GM12878 (cell line): ENCODE measurements at regions not wholly inside any gene's neighbourhood (a gene's known extent, or its start where the extent isn't known, plus 50 kb on each side); places are given as distances from the start of the nearest gene placed in this dataset.

ENCODE experiments used
- ATAC-seq: fragments of 200-7000 bp; cut with Tn5 transposase; 3 replicates; pipeline ENCODE4 v1.9.1; 2020; ENCODE audit warnings: mild to moderate bottlenecking, moderate library complexity
- BruUV-seq: library from RNA; stranded (reverse); fragments of 400-500 nt; replicated peaks from 2 replicates; lab custom pipeline; 2021; lab: Mats Ljungman, UMichigan
- CTCF ChIA-PET: fragments of 300-600 bp; sonication (Branson Sonifier 250); formaldehyde crosslinking; extraction: SDS; loops from one replicate; lab custom pipeline; 2021; ENCODE audit warnings: inconsistent platforms; lab: Yijun Ruan, JAX
- POLR2A ChIA-PET: fragments of 350-600 bp; formaldehyde crosslinking; extraction: SDS; loops from one replicate; lab custom pipeline; 2021; ENCODE audit warnings: inconsistent platforms; lab: Charles Lee
- RAD21 ChIA-PET: fragments of 300-600 bp; sonication (Branson Sonifier 250); formaldehyde crosslinking; loops from one replicate; lab custom pipeline; 2023; ENCODE audit warnings: antibody characterized with exemption; ENCODE audit not compliant: unreplicated experiment; lab: Charles Lee
- SMC1A ChIA-PET: fragments of 300-600 bp; sonication (Branson Sonifier 250); formaldehyde crosslinking; loops from one replicate; lab custom pipeline; 2023; ENCODE audit not compliant: unreplicated experiment, uncharacterized antibody; lab: Charles Lee
- DNase-seq: peaks from one replicate; pipeline ENCODE4 v3.0.0-alpha.2; 2011; ENCODE audit warnings: low read depth, low spot score
- FAIRE-seq: peaks from 3 replicates; lab custom pipeline; 2011; peaks lifted over from hg19 to GRCh38; lab: Jason Lieb, UNC
- H2AFZ ChIP-seq: 2 replicates; pipeline ENCODE4 v1.6.0; 2011; ENCODE audit warnings: low read depth, low read length, control low read depth; ENCODE audit not compliant: control insufficient read depth
- H3K27ac ChIP-seq: 2 replicates; pipeline ENCODE4 v1.5.1; 2011; ENCODE audit warnings: control low read depth; ENCODE audit not compliant: control insufficient read depth, insufficient read depth
- H3K27me3 ChIP-seq, 2 experiments: replicated peaks in 1 of 2; 2 replicates each; pipeline versions ENCODE4 v1.6.0 to v1.6.1; 2011; ENCODE audit warnings: low read length in 1 of 2; ENCODE audit not compliant: control insufficient read depth in 2 of 2, insufficient read depth in 2 of 2
- H3K36me3 ChIP-seq, 2 experiments: 2 replicates each; pipeline ENCODE4 v1.5.1; 2011; ENCODE audit warnings: low read length in 1 of 2; ENCODE audit not compliant: control insufficient read depth in 2 of 2, insufficient read depth in 2 of 2
- H3K4me1 ChIP-seq: 2 replicates; pipeline ENCODE4 v1.6.1; 2011; ENCODE audit warnings: mild to moderate bottlenecking, low read length, moderate library complexity, mixed read lengths; ENCODE audit not compliant: control insufficient read depth, insufficient read depth
- H3K4me2 ChIP-seq: 2 replicates; pipeline ENCODE4 v1.6.0; 2011; ENCODE audit warnings: control low read depth; ENCODE audit not compliant: control insufficient read depth, insufficient read depth
- H3K4me3 ChIP-seq: fragments of 200-600 bp; sonication (generic); 2 replicates; pipeline ENCODE4 v1.5.1; 2016
- H3K79me2 ChIP-seq: 2 replicates; pipeline ENCODE4 v1.6.0; 2011; ENCODE audit warnings: low read length; ENCODE audit not compliant: control insufficient read depth, insufficient read depth
- H3K9ac ChIP-seq: 2 replicates; pipeline ENCODE4 v1.8.0; 2011; ENCODE audit warnings: low read length, control low read depth, mixed read lengths; ENCODE audit not compliant: control insufficient read depth, insufficient read depth
- H3K9me3 ChIP-seq: replicated peaks from 3 replicates; pipeline ENCODE4 v1.5.1; 2011; ENCODE audit warnings: mild to moderate bottlenecking, low read length; ENCODE audit not compliant: control insufficient read depth, insufficient read depth
- H4K20me1 ChIP-seq: 2 replicates; pipeline ENCODE4 v1.6.0; 2011; ENCODE audit not compliant: control insufficient read depth, insufficient read depth
- ESRRA ChIP-seq: IDR thresholded peaks from 2 replicates; pipeline ENCODE4 v1.6.1; 2012; ENCODE audit warnings: mild to moderate bottlenecking, low read length, improper control_type of control experiment
- EZH2 ChIP-seq: IDR thresholded peaks from 2 replicates; pipeline ENCODE4 v1.6.1; 2012; ENCODE audit warnings: low read depth, mild to moderate bottlenecking, control low read depth, inconsistent platforms, low read length, borderline replicate concordance; ENCODE audit not compliant: control insufficient read depth
- GABPA ChIP-seq: IDR thresholded peaks from 2 replicates; pipeline ENCODE4 v1.6.1; 2014; ENCODE audit warnings: antibody characterized with exemption, low read depth, mild to moderate bottlenecking, inconsistent platforms
- HCFC1 ChIP-seq: fragments of 150-350 bp; IDR thresholded peaks from 2 replicates; pipeline ENCODE4 v1.6.1; 2014; ENCODE audit warnings: low read length
- IKZF2 ChIP-seq, 2 experiments: fragments of 450-650 bp; IDR thresholded peaks; 2 replicates each; pipeline ENCODE4 v1.6.1; 2017; ENCODE audit warnings: mild to moderate bottlenecking in 2 of 2, moderate library complexity in 2 of 2
- JUNB ChIP-seq: IDR thresholded peaks from 2 replicates; pipeline ENCODE4 v1.6.1; 2016; ENCODE audit warnings: antibody characterized with exemption, mild to moderate bottlenecking
- KLF5 ChIP-seq: fragments of 450-650 bp; IDR thresholded peaks from 2 replicates; pipeline ENCODE4 v1.6.1; 2014; ENCODE audit warnings: mild to moderate bottlenecking; ENCODE audit not compliant: partially characterized antibody
- MEF2B ChIP-seq: fragments of 450-650 bp; IDR thresholded peaks from 2 replicates; pipeline ENCODE4 v1.6.1; 2018; ENCODE audit warnings: mild to moderate bottlenecking, moderate library complexity; ENCODE audit not compliant: partially characterized antibody, poor library complexity, severe bottlenecking
- MXI1 ChIP-seq: fragments of 150-350 bp; IDR thresholded peaks from 2 replicates; pipeline ENCODE4 v1.6.1; 2011; ENCODE audit warnings: low read depth, mild to moderate bottlenecking, inconsistent platforms, low read length, improper control_type of control experiment
- NFIC ChIP-seq: IDR thresholded peaks from 2 replicates; pipeline ENCODE4 v1.6.1; 2012; ENCODE audit warnings: low read depth, mild to moderate bottlenecking, inconsistent platforms, low read length, moderate library complexity
- NR2C1 ChIP-seq: fragments of 450-650 bp; IDR thresholded peaks from 2 replicates; pipeline ENCODE4 v1.6.1; 2017; ENCODE audit warnings: antibody characterized with exemption, mild to moderate bottlenecking, moderate library complexity
- RAD51 ChIP-seq: fragments of 450-650 bp; IDR thresholded peaks from 2 replicates; pipeline ENCODE4 v1.6.1; 2016; ENCODE audit warnings: moderate library complexity, mild to moderate bottlenecking, inconsistent platforms
- SMAD1 ChIP-seq: fragments of 450-650 bp; IDR thresholded peaks from 2 replicates; pipeline ENCODE4 v1.6.1; 2018; ENCODE audit warnings: mild to moderate bottlenecking, low read depth; ENCODE audit not compliant: partially characterized antibody
- TCF12 ChIP-seq: IDR thresholded peaks from 2 replicates; pipeline ENCODE4 v1.6.1; 2011; ENCODE audit warnings: low read depth, mild to moderate bottlenecking, low read length
- ZBED1 ChIP-seq: IDR thresholded peaks from 2 replicates; pipeline ENCODE4 v1.6.1; 2016; ENCODE audit warnings: borderline replicate concordance
- ZSCAN29 ChIP-seq: fragments of 450-650 bp; IDR thresholded peaks from 2 replicates; pipeline ENCODE4 v1.6.1; 2017; ENCODE audit warnings: mild to moderate bottlenecking, moderate library complexity
- WGBS: methylation state at CpG from one replicate; pipeline ENCODE4 v1.1.6; 2016; ENCODE audit warnings: low lambda C conversion rate; ENCODE audit not compliant: insufficient replicate concordance, insufficient coverage; ENCODE audit errors: missing lambda C conversion rate; 5-methylcytosine and 5-hydroxymethylcytosine counted together
- in situ Hi-C: fragments of 300-500 bp; cut with MboI; formaldehyde crosslinking; loops from 9 replicates; pipeline ENCODE4 v1.14.3; 2018; ENCODE audit warnings: mixed read lengths
- intact Hi-C: fragments of 100-400 bp; cut with micrococcal nuclease; formaldehyde crosslinking; loops from one replicate; pipeline ENCODE4 v1.14.2; 2022; ENCODE audit not compliant: unreplicated experiment
- TF ChIP-seq, protein P1 (sequence below): fragments of 450-650 bp; IDR thresholded peaks from 2 replicates; pipeline ENCODE4 v1.6.1; 2014; ENCODE audit warnings: mild to moderate bottlenecking

DNA sequence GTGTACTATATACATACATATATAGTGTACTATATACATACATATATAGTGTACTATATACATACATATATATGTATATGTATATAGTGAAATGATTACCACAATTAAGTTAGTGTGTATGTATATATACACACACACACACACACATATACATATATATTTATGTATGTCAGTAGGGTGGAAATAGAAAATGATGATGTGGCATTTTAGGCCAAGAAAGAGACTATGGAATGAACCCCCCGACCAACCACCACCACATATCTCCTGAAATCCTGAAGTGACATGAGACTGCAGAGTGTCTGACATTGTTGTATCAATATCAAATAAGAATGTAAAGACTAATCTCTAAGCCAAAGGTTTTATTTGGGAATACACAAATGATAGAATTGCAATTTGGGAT is 107.6 kb downstream of the RFC3 start:
- POLR2A ChIA-PET: no interaction called here
- Histone ChIP-seq H3K27me3 (no peaks in the 10 kb centered on the region), H3K79me2 (no peaks in the 10 kb centered on the region), H3K9me3 (no peaks in the 10 kb centered on the region), H4K20me1 (no peaks in the 10 kb centered on the region), H3K36me3 (no peaks in the 10 kb centered on the region), H2AFZ (no peak overlapping the region), H3K27ac (no peak overlapping the region), H3K4me3 (no peak overlapping the region), H3K4me2 (no peak overlapping the region), H3K9ac (no peak overlapping the region), H3K4me1 (no peaks in the 10 kb centered on the region)
- 91% methylated on average over 1 of the region's 1 CpG for WGBS
- TF ChIP-seq HCFC1: no peak
- TF ChIP-seq MXI1: no peak
- no peak for TF ChIP-seq ESRRA
- TF ChIP-seq GABPA: no peak
- TF ChIP-seq KLF5: no peak
- no peak for TF ChIP-seq JUNB
- no peak for TF ChIP-seq TCF12
- TF ChIP-seq EZH2: no peak
- TF ChIP-seq NFIC: no peak
- no peak for TF ChIP-seq RAD51
- TF ChIP-seq SMAD1: no peak
- no peak for TF ChIP-seq ZSCAN29
- TF ChIP-seq, protein P1, sequence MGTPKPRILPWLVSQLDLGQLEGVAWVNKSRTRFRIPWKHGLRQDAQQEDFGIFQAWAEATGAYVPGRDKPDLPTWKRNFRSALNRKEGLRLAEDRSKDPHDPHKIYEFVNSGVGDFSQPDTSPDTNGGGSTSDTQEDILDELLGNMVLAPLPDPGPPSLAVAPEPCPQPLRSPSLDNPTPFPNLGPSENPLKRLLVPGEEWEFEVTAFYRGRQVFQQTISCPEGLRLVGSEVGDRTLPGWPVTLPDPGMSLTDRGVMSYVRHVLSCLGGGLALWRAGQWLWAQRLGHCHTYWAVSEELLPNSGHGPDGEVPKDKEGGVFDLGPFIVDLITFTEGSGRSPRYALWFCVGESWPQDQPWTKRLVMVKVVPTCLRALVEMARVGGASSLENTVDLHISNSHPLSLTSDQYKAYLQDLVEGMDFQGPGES: no peak
- no peak for TF ChIP-seq IKZF2 (IDR thresholded peaks at IDR 0.05)
- TF ChIP-seq NR2C1: no peak
- TF ChIP-seq ZBED1: no peak
- TF ChIP-seq MEF2B: no peak
- in situ Hi-C loops (no loop called here), intact Hi-C loops (no loop called here)
- ATAC-seq: no peak
- no TSS peak for BruUV-seq
- RAD21 ChIA-PET: no interaction called here
- SMC1A ChIA-PET: no interaction called here
- CTCF ChIA-PET: no interaction called here
- FAIRE-seq: no peak
- no peak for DNase-seq
